NB4 (cell line): ENCODE measurements at regions not wholly inside any gene's neighbourhood (a gene's known extent, or its start where the extent isn't known, plus 50 kb on each side); places are given as distances from the start of the nearest gene placed in this dataset.
A peak's percentile ranks its signal among the peaks of the same experiment; 100 is the strongest.

Experiments used
- DNase-seq: peaks from one replicate; pipeline ENCODE4 v3.0.0; 2010; ENCODE audit warnings: low read depth
- H3K4me3 ChIP-seq: one replicate; pipeline ENCODE4 v1.5.1; 2011; ENCODE audit warnings: mild to moderate bottlenecking, low read depth, low read length, moderate library complexity
- MYC ChIP-seq: IDR thresholded peaks from 2 replicates; pipeline ENCODE4 v1.6.1; 2011; ENCODE audit warnings: low read depth, low read length
- POLR2A ChIP-seq: IDR thresholded peaks from 2 replicates; pipeline ENCODE4 v1.6.1; 2011; ENCODE audit warnings: mild to moderate bottlenecking; ENCODE audit not compliant: insufficient read length; ENCODE audit errors: extremely low read depth
- TF ChIP-seq, protein P1 (sequence below): IDR thresholded peaks from 2 replicates; pipeline ENCODE4 v1.6.1; 2011; ENCODE audit warnings: low read depth, low read length
- TF ChIP-seq, protein P2 (sequence below): IDR thresholded peaks from one replicate; pipeline ENCODE4 v1.5.1; 2012; ENCODE audit warnings: low read depth, low read length

- no peak overlapping the region for H3K4me3 ChIP-seq
- TF ChIP-seq, protein P1, sequence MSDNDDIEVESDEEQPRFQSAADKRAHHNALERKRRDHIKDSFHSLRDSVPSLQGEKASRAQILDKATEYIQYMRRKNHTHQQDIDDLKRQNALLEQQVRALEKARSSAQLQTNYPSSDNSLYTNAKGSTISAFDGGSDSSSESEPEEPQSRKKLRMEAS = no peak
- no peak for TF ChIP-seq MYC
- TF ChIP-seq, protein P2, sequence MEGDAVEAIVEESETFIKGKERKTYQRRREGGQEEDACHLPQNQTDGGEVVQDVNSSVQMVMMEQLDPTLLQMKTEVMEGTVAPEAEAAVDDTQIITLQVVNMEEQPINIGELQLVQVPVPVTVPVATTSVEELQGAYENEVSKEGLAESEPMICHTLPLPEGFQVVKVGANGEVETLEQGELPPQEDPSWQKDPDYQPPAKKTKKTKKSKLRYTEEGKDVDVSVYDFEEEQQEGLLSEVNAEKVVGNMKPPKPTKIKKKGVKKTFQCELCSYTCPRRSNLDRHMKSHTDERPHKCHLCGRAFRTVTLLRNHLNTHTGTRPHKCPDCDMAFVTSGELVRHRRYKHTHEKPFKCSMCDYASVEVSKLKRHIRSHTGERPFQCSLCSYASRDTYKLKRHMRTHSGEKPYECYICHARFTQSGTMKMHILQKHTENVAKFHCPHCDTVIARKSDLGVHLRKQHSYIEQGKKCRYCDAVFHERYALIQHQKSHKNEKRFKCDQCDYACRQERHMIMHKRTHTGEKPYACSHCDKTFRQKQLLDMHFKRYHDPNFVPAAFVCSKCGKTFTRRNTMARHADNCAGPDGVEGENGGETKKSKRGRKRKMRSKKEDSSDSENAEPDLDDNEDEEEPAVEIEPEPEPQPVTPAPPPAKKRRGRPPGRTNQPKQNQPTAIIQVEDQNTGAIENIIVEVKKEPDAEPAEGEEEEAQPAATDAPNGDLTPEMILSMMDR = no peak
- no peak for TF ChIP-seq POLR2A
- DNase-seq = no peak
Measured at GRCh38 chr14:26395726-26396125, 202.1 kb downstream of the NOVA1 start.

GRCh38 chr14:26394150-26394810 lies 203.6 kb downstream of the NOVA1 start:
- no peak overlapping the region for H3K4me3 ChIP-seq
- TF ChIP-seq, protein P1 = no peak
- TF ChIP-seq, protein P2 = peak; percentile 6
- no peak for TF ChIP-seq MYC
- DNase-seq = no peak

DNA sequence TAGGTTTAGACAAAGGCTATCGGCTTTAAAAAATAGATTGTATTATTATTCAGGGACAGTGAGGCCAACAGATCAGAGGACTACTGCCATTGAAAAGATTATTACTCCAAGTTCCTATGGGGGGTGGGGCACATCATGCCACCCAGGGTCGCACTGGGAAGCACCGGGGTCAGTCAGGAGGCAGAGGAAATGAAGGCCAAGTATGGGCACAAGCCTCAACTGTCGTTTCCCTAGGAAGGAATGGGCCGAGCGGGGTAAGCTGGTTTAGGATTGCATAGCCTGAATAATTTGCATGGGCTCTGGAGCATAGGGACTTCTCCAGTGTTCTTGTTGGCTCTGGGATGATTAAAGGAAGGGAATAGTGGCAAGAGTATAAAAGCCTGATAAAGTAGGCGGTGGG lies 205.3 kb downstream of the NOVA1 start:
- DNase-seq = no peak
- no peak overlapping the region for H3K4me3 ChIP-seq
- TF ChIP-seq POLR2A (no peak), MYC (no peak)
- TF ChIP-seq, protein P1 = no peak
- TF ChIP-seq, protein P2 = no peak

DNA sequence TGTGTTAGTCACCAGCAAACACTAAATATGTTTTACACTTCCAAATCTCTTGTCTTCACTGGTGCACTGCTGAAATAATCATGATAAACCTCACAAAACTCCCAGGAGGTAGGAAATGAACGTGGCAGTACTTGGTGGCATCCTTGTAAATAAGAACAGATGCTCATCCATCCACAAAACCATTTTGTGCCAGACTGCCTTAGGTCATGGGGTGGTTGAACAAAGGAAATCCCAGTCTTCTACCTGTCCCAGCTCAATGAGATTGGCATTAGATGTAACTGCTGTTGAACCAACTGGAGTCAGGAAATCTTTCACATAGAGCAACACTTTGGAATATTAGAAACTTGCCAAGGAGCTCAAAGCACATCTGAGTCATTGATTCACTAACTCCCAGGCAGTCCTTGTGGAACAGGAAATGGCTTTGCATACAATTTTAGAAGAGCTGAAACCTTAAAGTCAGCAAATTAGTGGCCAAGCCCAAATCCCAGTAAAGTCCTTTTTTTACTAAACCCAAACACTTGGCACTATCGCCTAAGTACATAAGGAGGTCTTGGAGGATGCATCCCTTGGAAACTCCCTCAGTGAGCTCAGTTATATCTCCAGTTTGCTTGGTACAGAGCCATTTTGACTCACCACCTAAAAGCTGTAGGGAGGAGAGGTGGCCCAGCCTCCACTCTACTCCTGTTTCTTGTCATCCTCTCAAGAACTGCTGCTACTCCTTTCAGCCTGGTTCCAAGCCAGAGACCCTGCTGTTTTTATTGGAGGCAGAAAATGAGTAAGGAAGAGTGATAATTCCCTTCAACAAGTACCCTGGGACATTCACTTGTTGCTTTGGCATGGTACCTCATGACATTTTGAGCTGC lies 208.0 kb downstream of the NOVA1 start:
- TF ChIP-seq, protein P1 = no peak
- TF ChIP-seq MYC (no peak), POLR2A (no peak)
- TF ChIP-seq, protein P2 = no peak
- H3K4me3 ChIP-seq = no peak overlapping the region
- DNase-seq = no peak

GRCh38 chr14:26385310-26385709 lies 212.5 kb downstream of the NOVA1 start:
- DNase-seq = no peak

More at GRCh38 chr14:26385310-26385709, 212.5 kb downstream of the NOVA1 start:
- no peak overlapping the region for H3K4me3 ChIP-seq
- TF ChIP-seq, protein P2 = no peak
- TF ChIP-seq POLR2A (no peak), MYC (no peak)
- TF ChIP-seq, protein P1 = no peak
